DND-41 (cell line): ENCODE measurements at regions not wholly inside any gene's neighbourhood (a gene's known extent, or its start where the extent isn't known, plus 50 kb on each side); places are given as distances from the start of the nearest gene placed in this dataset.

Experiments used
- CTCF ChIP-seq: IDR thresholded peaks from 2 replicates; pipeline ENCODE4 v1.5.1; 2012; ENCODE audit warnings: borderline replicate concordance, low read length, moderate library complexity, mild to moderate bottlenecking; ENCODE audit not compliant: poor library complexity, severe bottlenecking; ENCODE audit errors: extremely low read depth
- EZH2 ChIP-seq: IDR thresholded peaks from 3 replicates; pipeline ENCODE4 v1.6.1; 2012; ENCODE audit warnings: borderline replicate concordance, low read depth, mild to moderate bottlenecking, moderate library complexity, low read length, inconsistent platforms; ENCODE audit not compliant: severe bottlenecking

DNA sequence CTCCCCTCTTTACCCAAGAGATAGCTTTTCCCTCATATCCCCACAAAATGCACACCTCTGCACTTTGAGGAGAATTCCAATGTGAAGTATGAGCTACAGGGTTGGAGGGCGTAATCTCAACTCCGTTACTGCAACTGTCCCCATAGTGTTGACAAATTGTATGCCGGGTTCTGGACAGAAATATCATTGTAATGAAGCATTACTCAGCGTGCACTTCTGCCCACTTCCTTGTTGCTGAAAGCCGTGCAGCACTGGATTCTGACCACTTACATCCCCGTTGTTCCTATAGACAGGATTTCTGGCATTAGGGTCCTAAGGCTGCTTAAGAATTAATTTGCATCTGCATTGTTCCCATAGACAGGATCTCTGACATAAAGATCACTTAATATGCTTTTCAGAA, 205.6 kb downstream of the RHOU start:
- TF ChIP-seq CTCF (no peak), EZH2 (no peak)
